H1 (cell line): ENCODE measurements at regions not wholly inside any gene's neighbourhood (a gene's known extent, or its start where the extent isn't known, plus 50 kb on each side); places are given as distances from the start of the nearest gene placed in this dataset.

Source experiments
- CTCF ChIP-seq, 3 experiments: IDR thresholded peaks; 1 replicate in 2 of 3; 2 replicates in 1 of 3; pipeline versions ENCODE4 v1.5.1 to v1.6.1; 2011; ENCODE audit warnings: low read length in 3 of 3, mild to moderate bottlenecking in 3 of 3, inconsistent platforms in 2 of 3, low read depth in 1 of 3, moderate library complexity in 1 of 3; ENCODE audit not compliant: insufficient read depth in 1 of 3; ENCODE audit errors: control extremely low read depth in 1 of 3
- EZH2 ChIP-seq: fragments of 200-600 bp; sonication (generic); IDR thresholded peaks from 2 replicates; pipeline ENCODE4 v1.7.1; 2012; ENCODE audit warnings: low read depth, mild to moderate bottlenecking, moderate library complexity, low read length, inconsistent platforms; ENCODE audit not compliant: severe bottlenecking
- POLR2A ChIP-seq, 2 experiments: IDR thresholded peaks; 1 replicate in 1 of 2; 2 replicates in 1 of 2; pipeline ENCODE4 v1.6.1; 2011; ENCODE audit warnings: low read depth in 2 of 2, low read length in 2 of 2, mild to moderate bottlenecking in 2 of 2; ENCODE audit errors: control extremely low read depth in 1 of 2
- POLR2AphosphoS5 ChIP-seq: IDR thresholded peaks from 2 replicates; pipeline ENCODE4 v1.6.1; 2011; ENCODE audit warnings: low read depth, low read length
- SP1 ChIP-seq: IDR thresholded peaks from 2 replicates; pipeline ENCODE4 v1.6.1; 2011; ENCODE audit warnings: low read depth, low read length
- USF2 ChIP-seq: IDR thresholded peaks from 2 replicates; pipeline ENCODE4 v1.6.1; 2011; ENCODE audit warnings: low read length, improper control_type of control experiment

- TF ChIP-seq POLR2AphosphoS5 (no peak), CTCF (IDR thresholded peaks at IDR 0.05; ENCODE audit: control extremely low read depth in 1 of 3, insufficient read depth in 1 of 3, low read depth in 1 of 3, low read length in 3 of 3) (no peak), POLR2A (IDR thresholded peaks at IDR 0.05; ENCODE audit: control extremely low read depth in 1 of 2, low read depth in 2 of 2, low read length in 2 of 2) (no peak), SP1 (no peak), USF2 (no peak), EZH2 (no peak)
Observed at GRCh38 chr1:196142111-196142640, 466.1 kb downstream of the KCNT2 start.
